Progenitor cell of endocrine pancreas (in vitro differentiated cells): ENCODE measurements at regions not wholly inside any gene's neighbourhood (a gene's known extent, or its start where the extent isn't known, plus 50 kb on each side); places are given as distances from the start of the nearest gene placed in this dataset.

Source experiments
- DNase-seq: peaks from one replicate; pipeline ENCODE4 v3.0.0; 2021; ENCODE audit warnings: low spot score; ENCODE audit not compliant: unreplicated experiment
- H3K27ac Mint-ChIP-seq: 2 replicates; pipeline ENCODE4 v1.8.0; 2021; ENCODE audit warnings: mild to moderate bottlenecking, moderate library complexity, mixed read lengths
- H3K27me3 Mint-ChIP-seq: 2 replicates; pipeline ENCODE4 v1.8.0; 2021; ENCODE audit warnings: mixed read lengths
- H3K36me3 Mint-ChIP-seq: 2 replicates; pipeline ENCODE4 v1.8.0; 2022; ENCODE audit warnings: mixed read lengths; ENCODE audit not compliant: insufficient read depth
- H3K4me1 Mint-ChIP-seq: 2 replicates; pipeline ENCODE4 v1.8.0; 2021; ENCODE audit warnings: low read depth, mixed read lengths
- H3K4me3 Mint-ChIP-seq: 2 replicates; pipeline ENCODE4 v1.8.0; 2021; ENCODE audit warnings: low read depth, mild to moderate bottlenecking, moderate library complexity, mixed read lengths
- H3K9me3 Mint-ChIP-seq: 2 replicates; pipeline ENCODE4 v1.8.0; 2021; ENCODE audit warnings: low read depth, mixed read lengths
- CTCF ChIP-seq: fragments of 200-600 bp; sonication (generic); IDR thresholded peaks from one replicate; pipeline ENCODE4 v1.5.0; 2021; ENCODE audit warnings: antibody characterized with exemption, mild to moderate bottlenecking; ENCODE audit not compliant: unreplicated experiment

GRCh38 chr14:53784688-53785087 lies 171.9 kb downstream of the BMP4 start:
- no peak for TF ChIP-seq CTCF

GRCh38 chr14:53783256-53783655 lies 173.4 kb downstream of the BMP4 start:
- Mint-ChIP-seq H3K36me3 (peaks cover 2% of the 10 kb centered on the region), H3K4me3 (no peak overlapping the region), H3K27me3 (peaks cover 16% of the 10 kb centered on the region), H3K9me3 (peaks cover 17% of the 10 kb centered on the region), H3K27ac (no peak overlapping the region), H3K4me1 (peaks cover 4% of the 10 kb centered on the region)
- no peak for DNase-seq
- no peak for TF ChIP-seq CTCF

More at GRCh38 chr14:53784688-53785087, 171.9 kb downstream of the BMP4 start:
- H3K4me3 Mint-ChIP-seq = no peak overlapping the region
- H3K27ac Mint-ChIP-seq = no peak overlapping the region
- peaks cover 17% of the 10 kb centered on the region for H3K9me3 Mint-ChIP-seq
- DNase-seq = no peak
- peaks cover 11% of the 10 kb centered on the region for H3K27me3 Mint-ChIP-seq
- peaks cover 2% of the 10 kb centered on the region for H3K36me3 Mint-ChIP-seq
- peaks cover under 1% of the 10 kb centered on the region for H3K4me1 Mint-ChIP-seq

GRCh38 chr14:53780051-53780555 lies 176.5 kb downstream of the BMP4 start:
- H3K27ac Mint-ChIP-seq = no peak overlapping the region
- TF ChIP-seq CTCF = no peak
- no peak overlapping the region for H3K4me3 Mint-ChIP-seq
- peaks cover 17% of the 10 kb centered on the region for H3K27me3 Mint-ChIP-seq
- H3K9me3 Mint-ChIP-seq = peaks cover 16% of the 10 kb centered on the region
- peaks cover 2% of the 10 kb centered on the region for H3K36me3 Mint-ChIP-seq
- no peak for DNase-seq
- peaks cover 4% of the 10 kb centered on the region for H3K4me1 Mint-ChIP-seq

- peaks cover 4% of the 10 kb centered on the region for H3K4me1 Mint-ChIP-seq
- H3K4me3 Mint-ChIP-seq = no peak overlapping the region
- H3K27ac Mint-ChIP-seq = no peak overlapping the region
- peaks cover 9% of the 10 kb centered on the region for H3K9me3 Mint-ChIP-seq
- TF ChIP-seq CTCF = no peak
- peaks cover 17% of the 10 kb centered on the region for H3K27me3 Mint-ChIP-seq
- no peaks in the 10 kb centered on the region for H3K36me3 Mint-ChIP-seq
- DNase-seq = no peak
Measured at GRCh38 chr14:53779301-53779700, 177.3 kb downstream of the BMP4 start.

- peaks cover 3% of the 10 kb centered on the region for H3K9me3 Mint-ChIP-seq
- DNase-seq = no peak
- TF ChIP-seq CTCF = no peak
- no peaks in the 10 kb centered on the region for H3K36me3 Mint-ChIP-seq
- peaks cover 4% of the 10 kb centered on the region for H3K4me1 Mint-ChIP-seq
- no peak overlapping the region for H3K27ac Mint-ChIP-seq
- H3K4me3 Mint-ChIP-seq = no peak overlapping the region
- peaks cover 17% of the 10 kb centered on the region for H3K27me3 Mint-ChIP-seq
Measured at GRCh38 chr14:53778263-53778662, 178.4 kb downstream of the BMP4 start.
